ENCODE measurements at regions not wholly inside any gene's neighbourhood (a gene's known extent, or its start where the extent isn't known, plus 50 kb on each side); places are given as distances from the start of the nearest gene placed in this dataset.
"Not testable (repeated sequence)": the region's sequence is repeated elsewhere in the genome, so short reads cannot be mapped to it uniquely, and the experiment has no call there.

DNA sequence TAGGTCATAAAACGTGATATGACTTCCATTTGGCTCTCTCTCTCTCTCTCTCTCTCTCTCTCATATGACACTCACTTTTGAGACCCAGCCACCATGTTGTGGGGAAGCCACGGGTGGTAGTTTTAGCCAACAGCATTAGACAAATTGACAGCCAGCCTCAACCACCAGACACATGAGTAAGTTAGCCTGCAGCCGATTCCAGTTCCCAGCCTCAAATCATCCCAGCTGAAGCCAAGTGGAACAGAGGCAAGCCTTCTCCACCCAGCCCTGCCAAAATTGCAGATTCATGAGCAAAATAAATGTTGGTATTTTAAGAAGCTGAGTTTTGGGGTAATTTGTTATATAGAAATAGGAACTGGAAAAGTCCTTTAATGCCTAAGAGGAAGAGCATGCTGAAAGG is 98.0 kb upstream of the DNAH14 start:
- 17 to 33% (median 18%) methylated on average over 3 of the region's 3 CpGs for WGBS, 3 donors
- no peak for DNase-seq

GRCh38 chr1:224839648-224840300 is 89.7 kb upstream of the DNAH14 start:
- ATAC-seq; H3K9me3 ChIP-seq; H3K4me1 ChIP-seq; H3K27ac ChIP-seq; H3K4me3 ChIP-seq; H3K27me3 ChIP-seq (ENCODE audit: insufficient read depth in 3 of 3, low read length in 2 of 3); intact Hi-C loops (cut with DNase I); H3K36me3 ChIP-seq (ENCODE audit: insufficient read depth in 1 of 2, low read depth in 1 of 2); DNase-seq: not testable (repeated sequence)
- WGBS, 3 donors, result 66 to 73% (median 71%) methylated on average over 7 of the region's 7 CpGs

More for the DNA sequence above, 98.0 kb upstream of the DNAH14 start:
- intact Hi-C loops (cut with DNase I), result no loop called here
- ATAC-seq, result peak in 2 of 4 donors; percentile 32 to 43
- no peaks in the 10 kb centered on the region for H3K4me1 ChIP-seq
- H3K9me3 ChIP-seq, result peaks cover 6% of the 10 kb centered on the region
- no peak overlapping the region for H3K27ac ChIP-seq
- H3K27me3 ChIP-seq (ENCODE audit: insufficient read depth in 3 of 3, low read length in 2 of 3), result no peaks in the 10 kb centered on the region
- H3K36me3 ChIP-seq (ENCODE audit: insufficient read depth in 1 of 2, low read depth in 1 of 2), result no peaks in the 10 kb centered on the region
- TF ChIP-seq CTCF (IDR thresholded peaks at IDR 0.05), result no peak
- H3K4me3 ChIP-seq, result no peak overlapping the region

DNA sequence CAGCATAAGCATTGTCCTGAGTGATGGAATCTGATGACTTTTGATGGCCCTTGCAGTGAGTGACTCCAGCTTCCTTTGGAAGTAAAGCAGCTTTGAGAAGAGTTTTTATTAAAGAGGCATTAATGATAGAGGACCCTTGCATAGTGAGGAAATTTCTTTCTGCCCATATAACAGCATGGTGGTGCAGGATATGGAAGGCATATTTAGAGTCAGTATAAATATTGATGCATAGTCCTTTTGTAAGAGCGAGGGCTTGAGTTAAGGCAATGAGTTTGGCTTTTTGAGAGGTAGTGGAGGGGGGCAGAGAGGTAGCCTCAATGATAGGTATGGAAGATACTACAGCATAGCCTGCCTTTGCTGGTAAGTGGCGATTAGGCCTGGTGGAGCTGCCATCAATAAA is 87.7 kb upstream of the DNAH14 start:
- DNase-seq; H3K36me3 ChIP-seq (ENCODE audit: insufficient read depth in 1 of 2, low read depth in 1 of 2); H3K4me1 ChIP-seq; H3K9me3 ChIP-seq; H3K27me3 ChIP-seq (ENCODE audit: insufficient read depth in 3 of 3, low read length in 2 of 3); intact Hi-C loops (cut with DNase I); ATAC-seq; H3K4me3 ChIP-seq; H3K27ac ChIP-seq: not testable (repeated sequence)
- WGBS, 3 donors, result 86 to 93% (median 88%) methylated on average over 2 of the region's 2 CpGs

- Histone ChIP-seq H3K27me3 (ENCODE audit: insufficient read depth in 3 of 3, low read length in 2 of 3) (no peaks in the 10 kb centered on the region), H3K4me3 (no peak overlapping the region), H3K27ac (no peak overlapping the region), H3K4me1 (no peaks in the 10 kb centered on the region), H3K9me3 (no peaks in the 10 kb centered on the region), H3K36me3 (ENCODE audit: insufficient read depth in 1 of 2, low read depth in 1 of 2) (no peaks in the 10 kb centered on the region)
- intact Hi-C loops (cut with DNase I), result no loop called here
- TF ChIP-seq CTCF (IDR thresholded peaks at IDR 0.05), result no peak
- ATAC-seq (peak in 2 of 4 donors; percentile 58 to 97), DNase-seq (peak in 1 of 2 donors; percentile 56)
- WGBS, 3 donors, result 42% methylated on average over 2 of the region's 2 CpGs
Observed at GRCh38 chr1:224846119-224846907, 83.2 kb upstream of the DNAH14 start.

DNA sequence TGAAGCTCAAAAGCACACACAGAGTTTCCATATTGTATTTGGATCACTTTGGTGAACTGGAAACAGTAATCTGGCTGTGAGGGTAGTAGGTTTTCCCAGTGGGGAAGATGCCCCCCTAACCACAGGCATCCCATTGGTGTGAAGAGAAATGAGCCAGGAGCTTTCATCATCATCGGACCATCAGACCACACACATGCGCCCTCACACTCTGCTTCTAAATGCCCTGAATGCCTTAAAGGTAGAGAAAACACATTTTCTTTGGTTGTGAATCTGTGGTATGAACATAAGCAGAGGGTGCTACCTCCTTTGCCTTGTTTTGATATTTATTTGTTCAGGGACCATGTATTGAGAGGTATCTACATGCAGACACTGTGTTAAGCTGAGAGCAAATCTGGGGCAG is 79.0 kb upstream of the DNAH14 start:
- no peaks in the 10 kb centered on the region for H3K36me3 ChIP-seq (ENCODE audit: insufficient read depth in 1 of 2, low read depth in 1 of 2)
- H3K27me3 ChIP-seq (ENCODE audit: insufficient read depth in 3 of 3, low read length in 2 of 3), result no peaks in the 10 kb centered on the region

More for the DNA sequence above, 79.0 kb upstream of the DNAH14 start:
- no peak for DNase-seq
- ATAC-seq, result no peak
- Histone ChIP-seq H3K4me1 (no peaks in the 10 kb centered on the region), H3K27ac (no peak overlapping the region), H3K4me3 (no peak overlapping the region), H3K9me3 (no peaks in the 10 kb centered on the region)
- intact Hi-C loops (cut with DNase I), result loop anchor here (2.0 to 5.0 kb wide), 2 partner anchors 208 to 338 kb away; no protein-coding TSS in a partner anchor
- 90 to 95% (median 93%) methylated on average over 2 of the region's 2 CpGs for WGBS, 3 donors
- no peak for TF ChIP-seq CTCF (IDR thresholded peaks at IDR 0.05)

Measured in psoas muscle (tissue), 7 donors.